NB4 (cell line): ENCODE measurements at regions not wholly inside any gene's neighbourhood (a gene's known extent, or its start where the extent isn't known, plus 50 kb on each side); places are given as distances from the start of the nearest gene placed in this dataset.

ENCODE experiments used
- CTCF ChIP-seq: IDR thresholded peaks from one replicate; pipeline ENCODE4 v1.5.1; 2012; ENCODE audit warnings: low read depth, low read length
- MYC ChIP-seq: IDR thresholded peaks from 2 replicates; pipeline ENCODE4 v1.6.1; 2011; ENCODE audit warnings: low read depth, low read length
- POLR2A ChIP-seq: IDR thresholded peaks from 2 replicates; pipeline ENCODE4 v1.6.1; 2011; ENCODE audit warnings: mild to moderate bottlenecking; ENCODE audit not compliant: insufficient read length; ENCODE audit errors: extremely low read depth

GRCh38 chr5:118554981-118555380, 433.4 kb downstream of the DTWD2 start:
- TF ChIP-seq CTCF: no peak
- no peak for TF ChIP-seq POLR2A
- TF ChIP-seq MYC: no peak
